ENCODE measurements at regions not wholly inside any gene's neighbourhood (a gene's known extent, or its start where the extent isn't known, plus 50 kb on each side); places are given as distances from the start of the nearest gene placed in this dataset.
A peak's percentile ranks its signal among the peaks of the same experiment; 100 is the strongest.

DNA sequence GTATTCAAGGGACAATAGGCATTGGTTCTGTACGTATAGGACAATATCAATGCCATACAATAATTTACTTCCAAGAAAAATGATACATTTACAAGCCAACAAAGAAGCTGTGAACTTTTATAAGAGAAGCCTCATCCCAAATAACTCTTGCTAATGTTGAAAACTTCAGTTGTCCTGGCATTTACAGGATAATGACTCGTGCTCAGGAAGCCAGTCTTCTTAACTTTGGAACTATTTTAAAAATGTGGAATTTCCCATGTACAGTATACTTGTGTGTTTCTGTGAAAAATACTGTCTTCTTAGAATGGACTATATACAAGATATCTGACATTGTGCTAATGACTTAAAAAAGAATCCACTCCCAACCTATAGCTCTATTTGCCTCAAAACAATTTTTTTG lies 1479.3 kb upstream of the CDH9 start:
- TF ChIP-seq Cebpa-rat (IDR thresholded peaks at IDR 0.05), result no peak
- Histone ChIP-seq H3K4me3 (no peak overlapping the region), H4K20me1 (no peaks in the 10 kb centered on the region), H3K9me3 (peaks cover 17% of the 10 kb centered on the region), H3K27ac (no peak overlapping the region), H3K36me3 (no peaks in the 10 kb centered on the region), H3K4me1 (peaks cover 4% of the 10 kb centered on the region; the same call in 1 of the 2 replicates), H3K27me3 (no peaks in the 10 kb centered on the region), H3K4me2 (no peak overlapping the region), H3K9ac (no peak overlapping the region)

GRCh38 chr5:28516722-28517121 lies 1478.3 kb upstream of the CDH9 start:
- Histone ChIP-seq H3K9me3 (peaks cover 17% of the 10 kb centered on the region), H4K20me1 (no peaks in the 10 kb centered on the region), H3K4me3 (no peak overlapping the region), H3K4me1 (peaks cover 7% of the 10 kb centered on the region; the same call in 1 of the 2 replicates), H3K36me3 (no peaks in the 10 kb centered on the region), H3K27ac (no peak overlapping the region), H3K27me3 (no peaks in the 10 kb centered on the region), H3K9ac (no peak overlapping the region), H3K4me2 (no peak overlapping the region)
- TF ChIP-seq Cebpa-rat (IDR thresholded peaks at IDR 0.05), result no peak

DNA sequence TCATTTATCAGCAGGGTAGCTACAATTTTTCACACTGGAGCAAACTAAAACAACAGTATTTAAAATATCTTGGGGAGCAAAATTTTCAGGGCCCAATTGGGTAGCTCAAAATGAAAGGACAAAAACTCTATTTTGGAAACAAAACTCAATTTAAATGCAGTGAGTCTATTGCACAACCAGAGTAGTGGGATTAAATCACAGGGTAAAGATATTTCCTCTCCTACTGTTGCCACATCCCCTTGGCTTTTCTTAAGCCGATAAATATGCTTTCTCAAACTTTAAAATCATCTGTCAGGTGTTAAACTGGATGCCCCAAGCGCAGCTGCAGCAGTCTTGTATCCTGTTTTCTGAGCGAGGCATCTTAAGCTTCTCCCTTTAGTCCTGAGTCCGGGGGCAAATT lies 1474.3 kb upstream of the CDH9 start:
- H3K4me1 ChIP-seq, result peaks cover 7% of the 10 kb centered on the region; the same call in 1 of the 2 replicates
- H3K4me3 ChIP-seq, result no peak overlapping the region
- peak overlapping the region; percentile 36 for H3K4me2 ChIP-seq
- no peak overlapping the region for H3K9ac ChIP-seq
- H3K27ac ChIP-seq, result no peak overlapping the region
- TF ChIP-seq Cebpa-rat (IDR thresholded peaks at IDR 0.05), result no peak; the same call in 1 of the 2 replicates
- peaks cover 16% of the 10 kb centered on the region for H3K9me3 ChIP-seq
- H4K20me1 ChIP-seq, result no peaks in the 10 kb centered on the region
- no peaks in the 10 kb centered on the region for H3K27me3 ChIP-seq
- no peaks in the 10 kb centered on the region for H3K36me3 ChIP-seq

DNA sequence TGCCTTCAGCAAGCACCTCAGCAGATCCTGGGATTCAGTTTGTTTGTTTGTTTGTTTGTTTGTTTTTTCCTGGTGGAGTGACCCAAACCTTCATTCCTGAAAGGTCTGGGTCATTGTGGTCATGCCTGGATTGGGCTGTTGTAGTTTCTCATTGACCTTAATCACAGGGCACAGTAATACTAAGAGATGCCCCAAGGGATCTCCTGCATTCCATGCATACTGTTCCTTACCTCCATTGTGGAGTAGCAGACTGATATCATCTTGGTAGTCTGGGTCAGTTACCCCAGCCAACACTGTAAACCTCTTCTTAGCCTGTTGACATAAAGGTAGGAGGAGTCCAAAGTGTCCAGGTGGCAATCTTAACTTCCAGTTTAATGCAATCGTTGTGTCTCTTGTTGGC lies 1466.7 kb upstream of the CDH9 start:
- Histone ChIP-seq H3K27me3 (no peaks in the 10 kb centered on the region), H3K9ac (no peak overlapping the region), H3K4me2 (no peak overlapping the region), H3K4me3 (no peak overlapping the region), H3K27ac (no peak overlapping the region), H4K20me1 (no peaks in the 10 kb centered on the region), H3K9me3 (peaks cover 17% of the 10 kb centered on the region), H3K36me3 (no peaks in the 10 kb centered on the region), H3K4me1 (no peaks in the 10 kb centered on the region)
- TF ChIP-seq Cebpa-rat (IDR thresholded peaks at IDR 0.05), result no peak

DNA sequence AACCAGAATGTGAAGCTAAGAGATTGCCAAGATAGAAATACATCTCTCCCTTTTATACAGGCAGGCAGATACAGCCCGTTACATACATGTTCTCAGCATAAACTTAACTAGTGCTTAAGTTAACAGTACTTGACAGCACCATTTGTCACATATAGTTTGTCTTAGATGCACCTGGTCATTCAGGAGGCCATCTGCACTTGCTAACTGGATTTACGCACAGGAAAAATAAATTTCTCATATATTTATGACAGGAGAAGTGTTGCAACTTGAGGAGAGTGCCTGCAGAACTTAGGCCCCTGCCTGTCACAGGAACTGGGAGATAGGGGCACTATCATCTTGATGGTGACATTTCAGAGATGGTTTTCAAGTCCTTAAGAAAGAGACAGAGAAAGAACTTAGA lies 1462.1 kb upstream of the CDH9 start:
- Histone ChIP-seq H3K4me3 (no peak overlapping the region), H4K20me1 (no peaks in the 10 kb centered on the region), H3K4me2 (no peak overlapping the region), H3K4me1 (no peaks in the 10 kb centered on the region), H3K9me3 (no peaks in the 10 kb centered on the region), H3K9ac (no peak overlapping the region), H3K27me3 (no peaks in the 10 kb centered on the region), H3K36me3 (no peaks in the 10 kb centered on the region), H3K27ac (no peak overlapping the region)
- TF ChIP-seq Cebpa-rat (IDR thresholded peaks at IDR 0.05), result no peak

GRCh38 chr5:28499766-28500290 lies 1461.4 kb upstream of the CDH9 start:
- Histone ChIP-seq H4K20me1 (no peaks in the 10 kb centered on the region), H3K27me3 (no peaks in the 10 kb centered on the region), H3K4me1 (no peaks in the 10 kb centered on the region), H3K4me2 (no peak overlapping the region), H3K27ac (no peak overlapping the region), H3K4me3 (no peak overlapping the region), H3K9ac (no peak overlapping the region), H3K36me3 (no peaks in the 10 kb centered on the region), H3K9me3 (no peaks in the 10 kb centered on the region)
- TF ChIP-seq Cebpa-rat (IDR thresholded peaks at IDR 0.05), result no peak

GRCh38 chr5:28495876-28496275 lies 1457.5 kb upstream of the CDH9 start:
- no peak for TF ChIP-seq Cebpa-rat (IDR thresholded peaks at IDR 0.05)
- Histone ChIP-seq H3K27me3 (no peaks in the 10 kb centered on the region), H4K20me1 (no peaks in the 10 kb centered on the region), H3K4me1 (no peaks in the 10 kb centered on the region), H3K36me3 (no peaks in the 10 kb centered on the region), H3K4me2 (no peak overlapping the region), H3K4me3 (no peak overlapping the region), H3K27ac (no peak overlapping the region), H3K9me3 (no peaks in the 10 kb centered on the region), H3K9ac (no peak overlapping the region)

DNA sequence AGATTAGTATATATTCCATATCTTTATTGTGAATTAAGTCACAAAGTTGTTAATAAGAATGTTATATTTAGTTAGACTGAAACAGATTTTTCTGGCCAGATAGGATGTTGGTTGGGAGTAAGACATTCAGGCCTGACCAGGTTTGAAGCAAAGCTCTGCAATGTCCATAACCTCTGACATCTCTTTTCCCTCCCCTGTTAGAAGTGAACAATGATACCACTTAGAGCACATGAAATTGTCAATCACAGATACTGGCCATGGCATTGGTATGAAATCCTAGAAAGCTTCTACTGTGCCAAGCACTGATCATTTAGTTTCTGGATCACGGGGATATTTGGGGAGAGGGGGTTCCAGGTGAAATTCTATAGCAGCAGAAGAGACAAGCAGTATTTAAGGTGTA lies 1455.1 kb upstream of the CDH9 start:
- Histone ChIP-seq H3K4me3 (no peak overlapping the region), H3K4me1 (no peaks in the 10 kb centered on the region), H3K27ac (no peak overlapping the region), H3K9ac (no peak overlapping the region), H3K9me3 (no peaks in the 10 kb centered on the region), H4K20me1 (no peaks in the 10 kb centered on the region), H3K36me3 (no peaks in the 10 kb centered on the region), H3K27me3 (no peaks in the 10 kb centered on the region), H3K4me2 (no peak overlapping the region)
- no peak for TF ChIP-seq Cebpa-rat (IDR thresholded peaks at IDR 0.05)

DNA sequence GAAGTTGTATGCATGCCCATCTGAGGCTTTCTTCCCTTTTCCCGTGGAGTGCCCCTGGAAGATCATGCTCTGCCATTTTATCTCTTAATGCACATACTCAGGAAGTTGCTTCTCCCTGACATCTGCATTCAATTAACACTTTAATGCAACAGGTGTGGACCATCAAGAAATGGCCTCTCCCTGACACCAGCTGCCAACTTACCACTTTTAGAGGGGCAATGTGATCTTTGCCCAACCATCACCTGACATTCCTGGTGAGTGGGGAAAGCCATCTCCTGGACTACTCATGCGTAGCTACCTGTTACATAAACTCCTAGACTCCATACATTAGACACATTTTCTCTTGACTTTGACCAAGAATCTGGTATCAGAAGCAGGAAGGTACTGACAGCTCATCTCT lies 1450.4 kb upstream of the CDH9 start:
- no peaks in the 10 kb centered on the region for H3K27me3 ChIP-seq
- H3K4me3 ChIP-seq, result no peak overlapping the region
- H4K20me1 ChIP-seq, result no peaks in the 10 kb centered on the region
- H3K27ac ChIP-seq, result no peak overlapping the region
- no peaks in the 10 kb centered on the region for H3K36me3 ChIP-seq
- H3K4me2 ChIP-seq, result no peak overlapping the region
- no peaks in the 10 kb centered on the region for H3K4me1 ChIP-seq
- H3K9me3 ChIP-seq, result no peaks in the 10 kb centered on the region
- no peak for TF ChIP-seq Cebpa-rat (IDR thresholded peaks at IDR 0.05)
- H3K9ac ChIP-seq, result no peak overlapping the region

DNA sequence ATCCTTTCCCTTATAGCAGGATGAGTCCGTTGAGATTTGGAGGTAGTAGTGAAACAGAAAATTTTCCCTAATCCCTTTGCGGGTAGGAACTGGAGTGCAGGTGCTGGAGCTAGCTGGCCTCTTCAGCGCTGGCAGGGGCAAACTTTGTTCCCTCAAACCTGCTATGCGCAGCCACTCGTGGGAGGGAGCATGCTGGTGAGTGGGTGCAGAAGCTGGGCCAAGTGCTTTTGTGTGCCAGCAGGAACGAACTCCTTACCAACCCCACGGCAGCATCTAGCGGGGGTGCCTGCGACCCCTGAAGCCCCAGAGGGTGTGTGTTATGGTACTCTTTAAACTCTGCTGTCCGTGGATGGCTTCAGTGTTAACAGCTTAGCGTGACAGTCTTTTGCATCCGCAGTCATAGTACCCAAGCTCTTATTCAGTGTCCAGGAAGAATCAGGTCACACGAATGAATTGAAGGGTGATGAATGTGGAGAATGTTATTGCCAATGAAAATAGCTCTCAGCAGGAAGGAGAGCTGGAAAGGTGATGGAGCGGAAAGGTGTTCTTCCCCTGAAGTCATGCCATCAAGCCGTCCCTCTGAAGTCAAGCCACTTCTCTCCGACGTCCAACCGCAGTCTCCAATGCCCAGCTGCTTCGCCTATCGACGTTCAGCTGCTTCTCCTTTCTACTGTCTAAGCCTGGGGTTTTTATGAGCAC lies 1445.1 kb upstream of the CDH9 start:
- H3K4me3 ChIP-seq, result no peak overlapping the region
- H3K9ac ChIP-seq, result no peak overlapping the region
- no peak for TF ChIP-seq Cebpa-rat (IDR thresholded peaks at IDR 0.05)
- no peaks in the 10 kb centered on the region for H3K36me3 ChIP-seq
- H3K27ac ChIP-seq, result no peak overlapping the region
- no peaks in the 10 kb centered on the region for H3K4me1 ChIP-seq
- no peak overlapping the region for H3K4me2 ChIP-seq
- no peaks in the 10 kb centered on the region for H3K27me3 ChIP-seq
- no peaks in the 10 kb centered on the region for H3K9me3 ChIP-seq
- H4K20me1 ChIP-seq, result no peaks in the 10 kb centered on the region

Measured in BLaER1 (cell line).